ENCODE measurements at regions not wholly inside any gene's neighbourhood (a gene's known extent, or its start where the extent isn't known, plus 50 kb on each side); places are given as distances from the start of the nearest gene placed in this dataset.
A peak's percentile ranks its signal among the peaks of the same experiment; 100 is the strongest.
"Not testable (repeated sequence)": the region's sequence is repeated elsewhere in the genome, so short reads cannot be mapped to it uniquely, and the experiment has no call there.

DNA sequence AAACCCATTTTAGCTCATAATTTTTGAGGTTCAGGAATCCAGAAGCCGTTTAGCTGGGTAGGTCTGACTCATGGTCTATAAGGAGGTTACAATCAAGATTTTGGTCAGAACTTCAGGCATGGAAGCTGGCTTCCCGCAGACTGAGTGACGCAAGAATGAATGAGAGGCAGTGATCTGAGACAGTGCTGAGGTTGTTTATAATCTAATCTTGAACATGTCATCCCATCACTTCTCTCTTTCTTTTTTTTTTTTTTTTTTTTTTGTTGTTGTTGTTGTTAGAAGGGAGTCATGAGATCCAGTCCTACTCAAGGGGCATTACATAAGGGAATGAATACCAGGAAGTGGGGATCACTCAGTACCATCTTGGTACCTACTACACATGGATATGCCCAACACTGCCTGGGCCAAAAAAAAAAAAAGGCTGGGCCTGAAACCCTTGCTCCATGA is 217.4 kb downstream of the DLEU7 start:
- TF ChIP-seq POLR2A (IDR thresholded peaks at IDR 0.05) (no peak), CTCF (IDR thresholded peaks at IDR 0.05) (no peak)
- Histone ChIP-seq H3K4me3 (no peak overlapping the region), H3K36me3 (no peaks in the 10 kb centered on the region), H3K4me1 (peaks cover 0 to 19% (median 0%) of the 10 kb centered on the region in 12 donors), H3K27ac (peak overlapping the region in 1 of 12 donors; percentile 50), H3K27me3 (no peaks in the 10 kb centered on the region), H3K9me3 (peaks cover 0 to 3% (median 0%) of the 10 kb centered on the region in 12 donors)
- intact Hi-C loops (cut with DNase I) = no loop called here
- ATAC-seq (peak in 1 of 4 donors; percentile 32), DNase-seq (no peak)
- WGBS, 4 donors = 74 to 87% (median 82%) methylated on average over 3 of the region's 3 CpGs

DNA sequence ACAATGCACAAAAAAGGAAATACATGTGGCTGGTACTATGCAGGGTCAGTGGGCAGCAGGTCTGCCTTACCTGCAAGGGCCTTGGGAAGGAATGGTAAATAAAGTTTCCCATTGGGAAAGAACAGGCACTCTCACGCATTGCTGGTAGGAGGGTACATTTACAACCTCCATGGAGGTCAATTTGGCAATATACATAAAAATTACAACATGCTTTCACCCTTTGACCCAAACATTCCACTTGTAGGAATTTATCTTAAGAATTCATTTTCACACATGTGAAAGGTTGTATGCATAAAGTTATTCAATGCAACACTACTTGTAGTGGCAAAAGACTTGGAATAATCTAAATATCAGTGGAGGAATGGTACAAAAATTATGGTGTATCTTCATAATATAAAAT is 216.4 kb downstream of the DLEU7 start:
- WGBS, 4 donors = 90 to 97% (median 94%) methylated on average over 1 of the region's 1 CpG
- H3K27ac ChIP-seq = no peak overlapping the region

DNA sequence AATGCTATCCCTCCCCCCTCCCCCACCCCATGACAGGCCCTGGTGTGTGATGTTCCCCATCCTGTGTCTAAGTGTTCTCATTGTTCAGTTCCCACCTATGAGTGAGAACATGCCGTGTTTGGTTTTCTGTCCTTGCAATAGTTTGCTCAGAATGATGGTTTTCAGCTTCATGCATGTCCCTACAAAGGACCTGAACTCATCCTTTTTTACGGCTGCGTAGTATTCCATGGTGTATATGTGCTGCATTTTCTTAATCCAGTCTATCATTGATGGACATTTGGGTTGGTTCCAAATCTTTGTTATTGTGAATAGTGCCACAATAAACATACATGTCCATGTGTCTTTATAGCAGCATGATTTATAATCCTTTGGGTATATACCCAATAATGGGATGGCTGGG is 215.0 kb downstream of the DLEU7 start:
- H3K4me3 ChIP-seq; ATAC-seq; H3K27me3 ChIP-seq; DNase-seq; H3K27ac ChIP-seq; intact Hi-C loops (cut with DNase I); H3K36me3 ChIP-seq; H3K9me3 ChIP-seq: not testable (repeated sequence)
- 94 to 100% (median 99%) methylated on average over 3 of the region's 3 CpGs for WGBS, 4 donors
- peaks cover 0 to 21% (median 0%) of the 10 kb centered on the region in 12 donors for H3K4me1 ChIP-seq

More for the DNA sequence above, 216.4 kb downstream of the DLEU7 start:
- ATAC-seq = no peak
- intact Hi-C loops (cut with DNase I) = no loop called here
- peaks cover 0 to 21% (median 0%) of the 10 kb centered on the region in 12 donors for H3K4me1 ChIP-seq
- DNase-seq = no peak
- H3K4me3 ChIP-seq = no peak overlapping the region
- TF ChIP-seq POLR2A (IDR thresholded peaks at IDR 0.05) (no peak), CTCF (IDR thresholded peaks at IDR 0.05) (no peak)
- peaks cover 0 to 3% (median 0%) of the 10 kb centered on the region in 12 donors for H3K9me3 ChIP-seq
- no peaks in the 10 kb centered on the region for H3K36me3 ChIP-seq
- no peaks in the 10 kb centered on the region for H3K27me3 ChIP-seq

DNA sequence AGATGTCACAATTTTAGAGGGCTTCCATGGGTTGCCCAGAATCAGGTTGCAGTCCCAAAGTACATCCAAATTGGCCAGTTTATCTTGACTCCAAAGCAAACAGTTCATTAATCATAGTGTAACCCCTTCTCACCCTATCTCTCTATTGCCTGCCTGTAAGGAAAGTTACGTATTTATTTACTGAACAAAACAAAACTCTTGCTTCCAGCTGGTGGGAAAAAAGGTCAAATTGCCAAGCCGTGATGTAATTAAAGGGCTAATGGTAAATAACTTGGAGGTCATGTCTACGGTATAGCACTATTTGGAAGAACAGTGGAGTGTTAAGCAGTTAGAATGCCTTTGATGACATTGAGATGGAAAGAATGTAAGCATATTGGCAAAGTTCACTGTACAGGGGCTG is 214.0 kb downstream of the DLEU7 start:
- WGBS, 4 donors = 86 to 88% (median 87%) methylated on average over 3 of the region's 3 CpGs
- peak overlapping the region in 1 of 12 donors; percentile 79 for H3K27ac ChIP-seq
- H3K4me1 ChIP-seq = peaks cover 0 to 21% (median 0%) of the 10 kb centered on the region in 12 donors
- intact Hi-C loops (cut with DNase I) = no loop called here
- no peak overlapping the region for H3K4me3 ChIP-seq
- no peak for ATAC-seq
- DNase-seq = no peak
- H3K27me3 ChIP-seq = no peaks in the 10 kb centered on the region
- TF ChIP-seq CTCF (IDR thresholded peaks at IDR 0.05) = no peak
- TF ChIP-seq POLR2A (IDR thresholded peaks at IDR 0.05) = no peak
- H3K36me3 ChIP-seq = no peaks in the 10 kb centered on the region
- H3K9me3 ChIP-seq = peaks cover 0 to 3% (median 0%) of the 10 kb centered on the region in 12 donors

GRCh38 chr13:50629966-50630365 is 213.5 kb downstream of the DLEU7 start:
- DNase-seq = no peak
- no peaks in the 10 kb centered on the region for H3K27me3 ChIP-seq
- peak overlapping the region in 2 of 12 donors; percentile 40 to 79 for H3K27ac ChIP-seq
- intact Hi-C loops (cut with DNase I) = no loop called here
- no peaks in the 10 kb centered on the region for H3K36me3 ChIP-seq
- peaks cover 0 to 25% (median 0%) of the 10 kb centered on the region in 12 donors for H3K4me1 ChIP-seq
- WGBS, 4 donors = 90 to 96% (median 91%) methylated on average over 4 of the region's 4 CpGs
- no peak overlapping the region for H3K4me3 ChIP-seq
- TF ChIP-seq CTCF (IDR thresholded peaks at IDR 0.05) (no peak), POLR2A (IDR thresholded peaks at IDR 0.05) (no peak)
- no peak for ATAC-seq
- H3K9me3 ChIP-seq = peaks cover 0 to 3% (median 0%) of the 10 kb centered on the region in 12 donors

Data from heart left ventricle (tissue), 16 donors.